ENCODE measurements at regions not wholly inside any gene's neighbourhood (a gene's known extent, or its start where the extent isn't known, plus 50 kb on each side); places are given as distances from the start of the nearest gene placed in this dataset.

DNA sequence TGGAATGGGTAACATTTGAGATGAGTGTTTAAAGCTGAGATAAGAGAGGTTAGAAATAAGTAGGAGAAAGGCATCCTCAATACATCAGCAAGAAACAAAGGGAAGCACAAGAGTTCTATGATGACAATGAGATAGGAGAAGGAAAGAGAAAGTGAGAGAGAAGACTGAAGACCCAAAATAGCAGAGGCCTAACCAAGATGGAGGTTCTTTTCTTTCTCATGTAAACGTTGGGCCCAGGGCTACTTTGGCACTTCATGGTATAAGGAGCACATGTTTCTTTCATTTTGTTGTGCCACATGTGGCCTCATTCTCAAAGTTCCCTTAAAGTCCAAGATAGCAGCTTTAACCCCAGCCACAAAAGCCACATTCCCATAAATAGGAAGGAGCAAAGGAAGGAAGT is 120.5 kb upstream of the RMST start:
- TF ChIP-seq, protein P1, sequence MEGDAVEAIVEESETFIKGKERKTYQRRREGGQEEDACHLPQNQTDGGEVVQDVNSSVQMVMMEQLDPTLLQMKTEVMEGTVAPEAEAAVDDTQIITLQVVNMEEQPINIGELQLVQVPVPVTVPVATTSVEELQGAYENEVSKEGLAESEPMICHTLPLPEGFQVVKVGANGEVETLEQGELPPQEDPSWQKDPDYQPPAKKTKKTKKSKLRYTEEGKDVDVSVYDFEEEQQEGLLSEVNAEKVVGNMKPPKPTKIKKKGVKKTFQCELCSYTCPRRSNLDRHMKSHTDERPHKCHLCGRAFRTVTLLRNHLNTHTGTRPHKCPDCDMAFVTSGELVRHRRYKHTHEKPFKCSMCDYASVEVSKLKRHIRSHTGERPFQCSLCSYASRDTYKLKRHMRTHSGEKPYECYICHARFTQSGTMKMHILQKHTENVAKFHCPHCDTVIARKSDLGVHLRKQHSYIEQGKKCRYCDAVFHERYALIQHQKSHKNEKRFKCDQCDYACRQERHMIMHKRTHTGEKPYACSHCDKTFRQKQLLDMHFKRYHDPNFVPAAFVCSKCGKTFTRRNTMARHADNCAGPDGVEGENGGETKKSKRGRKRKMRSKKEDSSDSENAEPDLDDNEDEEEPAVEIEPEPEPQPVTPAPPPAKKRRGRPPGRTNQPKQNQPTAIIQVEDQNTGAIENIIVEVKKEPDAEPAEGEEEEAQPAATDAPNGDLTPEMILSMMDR (IDR thresholded peaks at IDR 0.05): no peak
- TF ChIP-seq FOXK1 (CRISPR knock-in tag; IDR thresholded peaks at IDR 0.05): no peak
- TF ChIP-seq, protein P2, sequence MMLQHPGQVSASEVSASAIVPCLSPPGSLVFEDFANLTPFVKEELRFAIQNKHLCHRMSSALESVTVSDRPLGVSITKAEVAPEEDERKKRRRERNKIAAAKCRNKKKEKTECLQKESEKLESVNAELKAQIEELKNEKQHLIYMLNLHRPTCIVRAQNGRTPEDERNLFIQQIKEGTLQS (CRISPR knock-in tag; conservative IDR thresholded peaks at IDR 0.05): no peak

Measured in WTC11 (cell line).